ENCODE measurements at regions not wholly inside any gene's neighbourhood (a gene's known extent, or its start where the extent isn't known, plus 50 kb on each side); places are given as distances from the start of the nearest gene placed in this dataset.

- H3K4me3 ChIP-seq: no peak overlapping the region
- TF ChIP-seq CTCF (IDR thresholded peaks at IDR 0.05; ENCODE audit: control extremely low read depth, extremely low read depth): no peak
Measured at GRCh38 chr5:89128906-89129625, 246.1 kb upstream of the MEF2C start.

GRCh38 chr5:89128092-89128491 lies 245.1 kb upstream of the MEF2C start:
- Histone ChIP-seq H3K9me3 (ENCODE audit: control insufficient read depth in 4 of 4, insufficient read depth in 3 of 4, low read length in 3 of 4) (no peaks in the 10 kb centered on the region), H3K4me3 (no peak overlapping the region), H3K9ac (ENCODE audit: insufficient read depth in 1 of 2, low read length in 2 of 2) (no peak overlapping the region), H3K27ac (ENCODE audit: low read depth in 1 of 2, low read length in 1 of 2) (no peak overlapping the region), H3K4me1 (ENCODE audit: control insufficient read depth in 5 of 5, insufficient read depth in 5 of 5, low read length in 5 of 5) (peaks cover 0 to 42% (median 3%) of the 10 kb centered on the region in 5 donors), H3K36me3 (ENCODE audit: control insufficient read depth in 4 of 4, insufficient read depth in 4 of 4, low read length in 4 of 4) (no peaks in the 10 kb centered on the region), H3K27me3 (ENCODE audit: control insufficient read depth in 3 of 3, insufficient read depth in 3 of 3, low read length in 2 of 3) (no peaks in the 10 kb centered on the region)
- no peak for TF ChIP-seq CTCF (IDR thresholded peaks at IDR 0.05; ENCODE audit: control extremely low read depth, extremely low read depth)
- 39 to 66% methylated on average over 2 of the region's 2 CpGs for WGBS, 2 donors
- ATAC-seq (ENCODE audit: insufficient read depth, low FRiP score) (no peak), DNase-seq (peak in 1 of 3 donors; percentile 19)

More at GRCh38 chr5:89128906-89129625, 246.1 kb upstream of the MEF2C start:
- WGBS, 2 donors: 92 to 96% methylated on average over 2 of the region's 2 CpGs
- DNase-seq: peak in 2 of 3 donors; percentile 9 to 25
- ATAC-seq (ENCODE audit: insufficient read depth, low FRiP score): no peak
- peaks cover 0 to 42% (median 3%) of the 10 kb centered on the region in 5 donors for H3K4me1 ChIP-seq (ENCODE audit: control insufficient read depth in 5 of 5, insufficient read depth in 5 of 5, low read length in 5 of 5)
- H3K27ac ChIP-seq (ENCODE audit: low read depth in 1 of 2, low read length in 1 of 2): no peak overlapping the region
- H3K9ac ChIP-seq (ENCODE audit: insufficient read depth in 1 of 2, low read length in 2 of 2): no peak overlapping the region
- no peaks in the 10 kb centered on the region for H3K27me3 ChIP-seq (ENCODE audit: control insufficient read depth in 3 of 3, insufficient read depth in 3 of 3, low read length in 2 of 3)
- H3K36me3 ChIP-seq (ENCODE audit: control insufficient read depth in 4 of 4, insufficient read depth in 4 of 4, low read length in 4 of 4): no peaks in the 10 kb centered on the region
- no peaks in the 10 kb centered on the region for H3K9me3 ChIP-seq (ENCODE audit: control insufficient read depth in 4 of 4, insufficient read depth in 3 of 4, low read length in 3 of 4)

- no peak overlapping the region for H3K4me3 ChIP-seq
- no peaks in the 10 kb centered on the region for H3K36me3 ChIP-seq (ENCODE audit: control insufficient read depth in 4 of 4, insufficient read depth in 4 of 4, low read length in 4 of 4)
- no peaks in the 10 kb centered on the region for H3K9me3 ChIP-seq (ENCODE audit: control insufficient read depth in 4 of 4, insufficient read depth in 3 of 4, low read length in 3 of 4)
- ATAC-seq (ENCODE audit: insufficient read depth, low FRiP score) (no peak), DNase-seq (peak in 2 of 3 donors; percentile 91 to 96)
- H3K9ac ChIP-seq (ENCODE audit: insufficient read depth in 1 of 2, low read length in 2 of 2): no peak overlapping the region
- H3K27ac ChIP-seq (ENCODE audit: low read depth in 1 of 2, low read length in 1 of 2): no peak overlapping the region
- 85 to 93% methylated on average over 3 of the region's 3 CpGs for WGBS, 2 donors
- H3K4me1 ChIP-seq (ENCODE audit: control insufficient read depth in 5 of 5, insufficient read depth in 5 of 5, low read length in 5 of 5): peaks cover 0 to 42% (median 3%) of the 10 kb centered on the region in 5 donors
- H3K27me3 ChIP-seq (ENCODE audit: control insufficient read depth in 3 of 3, insufficient read depth in 3 of 3, low read length in 2 of 3): no peaks in the 10 kb centered on the region
- TF ChIP-seq CTCF (IDR thresholded peaks at IDR 0.05; ENCODE audit: control extremely low read depth, extremely low read depth): no peak
Measured at GRCh38 chr5:89127191-89127590, 244.2 kb upstream of the MEF2C start.

All from lung (tissue), 11 donors.